H9 (cell line): ENCODE measurements at regions not wholly inside any gene's neighbourhood (a gene's known extent, or its start where the extent isn't known, plus 50 kb on each side); places are given as distances from the start of the nearest gene placed in this dataset.

ENCODE experiments used
- DNase-seq: peaks from one replicate; pipeline ENCODE4 v3.0.0-alpha.2; 2017
- H2AFZ ChIP-seq: one replicate; pipeline ENCODE4 v1.6.1; 2013; ENCODE audit warnings: mild to moderate bottlenecking, low read length, control low read depth, moderate library complexity
- H2AK5ac ChIP-seq: 2 replicates; pipeline ENCODE4 v1.6.1; 2013; ENCODE audit warnings: low read length, control low read depth, mixed read lengths; ENCODE audit not compliant: insufficient read length
- H2BK120ac ChIP-seq: one replicate; pipeline ENCODE4 v1.6.1; 2013; ENCODE audit warnings: low read depth, mild to moderate bottlenecking, low read length, control low read depth, inconsistent platforms; ENCODE audit not compliant: poor library complexity, severe bottlenecking
- H2BK12ac ChIP-seq: 2 replicates; pipeline ENCODE4 v1.6.1; 2013; ENCODE audit warnings: low read length, control low read depth, mixed read lengths, low read depth; ENCODE audit not compliant: insufficient read length
- H2BK15ac ChIP-seq: 2 replicates; pipeline ENCODE4 v1.6.1; 2013; ENCODE audit warnings: low read depth, low read length, control low read depth
- H2BK20ac ChIP-seq: one replicate; pipeline ENCODE4 v1.6.1; 2013; ENCODE audit warnings: low read depth, mild to moderate bottlenecking, low read length, control low read depth, inconsistent platforms; ENCODE audit not compliant: poor library complexity, severe bottlenecking
- H2BK5ac ChIP-seq: 2 replicates; pipeline ENCODE4 v1.6.1; 2013; ENCODE audit warnings: low read length, control low read depth, mixed read lengths; ENCODE audit not compliant: insufficient read length
- H3K14ac ChIP-seq: 2 replicates; pipeline ENCODE4 v1.6.1; 2013; ENCODE audit warnings: low read length, control low read depth; ENCODE audit not compliant: insufficient read depth
- H3K18ac ChIP-seq: 2 replicates; pipeline ENCODE4 v1.6.1; 2013; ENCODE audit warnings: low read depth, mild to moderate bottlenecking, mixed read lengths, low read length, control low read depth; ENCODE audit not compliant: insufficient read length
- H3K23ac ChIP-seq: 2 replicates; pipeline ENCODE4 v1.6.1; 2013; ENCODE audit warnings: low read length, control low read depth, mixed read lengths, low read depth; ENCODE audit not compliant: insufficient read length
- H3K23me2 ChIP-seq: 2 replicates; pipeline ENCODE4 v1.6.1; 2013; ENCODE audit warnings: low read depth, mild to moderate bottlenecking, mixed read lengths, low read length, control low read depth; ENCODE audit not compliant: insufficient read length, poor library complexity, severe bottlenecking
- H3K27ac ChIP-seq: 2 replicates; pipeline ENCODE4 v1.5.1; 2013; ENCODE audit warnings: low read length, control low read depth, mixed read lengths, low read depth; ENCODE audit not compliant: insufficient read length
- H3K27me3 ChIP-seq: 2 replicates; pipeline ENCODE4 v1.6.1; 2013; ENCODE audit warnings: low read length, control low read depth, inconsistent platforms; ENCODE audit not compliant: insufficient read depth
- H3K4ac ChIP-seq: 2 replicates; pipeline ENCODE4 v1.6.1; 2013; ENCODE audit warnings: low read depth, mild to moderate bottlenecking, control low read depth, inconsistent platforms, low read length, moderate library complexity
- H3K4me1 ChIP-seq: 2 replicates; pipeline ENCODE4 v1.6.1; 2013; ENCODE audit warnings: low read length, control low read depth, inconsistent platforms; ENCODE audit not compliant: insufficient read depth
- H3K4me2 ChIP-seq: 2 replicates; pipeline ENCODE4 v1.6.1; 2013; ENCODE audit warnings: low read length, control low read depth, mixed read lengths; ENCODE audit not compliant: insufficient read length, insufficient read depth
- H3K56ac ChIP-seq: 2 replicates; pipeline ENCODE4 v1.6.1; 2013; ENCODE audit warnings: low read depth, mild to moderate bottlenecking, mixed read lengths, low read length, control low read depth; ENCODE audit not compliant: insufficient read length
- H3K79me1 ChIP-seq: 2 replicates; pipeline ENCODE4 v1.6.1; 2013; ENCODE audit warnings: low read depth, mild to moderate bottlenecking, moderate library complexity, low read length, control low read depth, inconsistent platforms; ENCODE audit not compliant: insufficient read depth, poor library complexity, severe bottlenecking
- H3K79me2 ChIP-seq: 2 replicates; pipeline ENCODE4 v1.6.1; 2013; ENCODE audit warnings: low read length, control low read depth, inconsistent platforms; ENCODE audit not compliant: insufficient read depth
- H3K9ac ChIP-seq: 2 replicates; pipeline ENCODE4 v1.6.1; 2013; ENCODE audit warnings: low read length, control low read depth, mixed read lengths; ENCODE audit not compliant: insufficient read length; ENCODE audit errors: extremely low read depth
- H3K9me3 ChIP-seq: one replicate; pipeline ENCODE4 v1.6.1; 2013; ENCODE audit warnings: low read depth, low read length, inconsistent platforms; ENCODE audit not compliant: control insufficient read depth
- H3T11ph ChIP-seq: one replicate; pipeline ENCODE4 v1.6.1; 2013; ENCODE audit warnings: mild to moderate bottlenecking, low read length, control low read depth, inconsistent platforms
- H4K20me1 ChIP-seq: one replicate; pipeline ENCODE4 v1.6.1; 2013; ENCODE audit not compliant: control insufficient read depth, insufficient read length, insufficient read depth
- H4K5ac ChIP-seq: 2 replicates; pipeline ENCODE4 v1.6.1; 2013; ENCODE audit warnings: low read depth, mild to moderate bottlenecking, mixed read lengths, low read length, control low read depth; ENCODE audit not compliant: insufficient read length
- H4K8ac ChIP-seq: replicated peaks from 2 replicates; pipeline ENCODE4 v1.6.1; 2013; ENCODE audit warnings: low read length, control low read depth, mixed read lengths, low read depth; ENCODE audit not compliant: insufficient read length
- H4K91ac ChIP-seq: 2 replicates; pipeline ENCODE4 v1.6.1; 2013; ENCODE audit warnings: low read depth, mild to moderate bottlenecking, moderate library complexity, mixed read lengths, low read length, control low read depth; ENCODE audit not compliant: insufficient read length
- H3K27ac Mint-ChIP-seq, 3 experiments: 2 replicates in 2 of 3; 3 replicates in 1 of 3; pipeline ENCODE4 v1.8.0; 2020 to 2021; ENCODE audit warnings: mixed read lengths in 3 of 3, mild to moderate bottlenecking in 1 of 3, moderate library complexity in 1 of 3
- H3K27me3 Mint-ChIP-seq: 2 replicates; pipeline ENCODE4 v1.8.0; 2021; ENCODE audit warnings: low read depth, mild to moderate bottlenecking, moderate library complexity, mixed read lengths
- H3K36me3 Mint-ChIP-seq, 3 experiments: 2 replicates in 2 of 3; 3 replicates in 1 of 3; pipeline ENCODE4 v1.8.0; 2020 to 2021; ENCODE audit warnings: low read depth in 3 of 3, mixed read lengths in 3 of 3; ENCODE audit not compliant: insufficient read depth in 1 of 3
- H3K4me1 Mint-ChIP-seq, 2 experiments: 2 replicates each; pipeline ENCODE4 v1.8.0; 2020; ENCODE audit warnings: mixed read lengths in 2 of 2
- H3K4me3 Mint-ChIP-seq, 2 experiments: 2 replicates in 1 of 2; 3 replicates in 1 of 2; pipeline ENCODE4 v1.8.0; 2020 to 2021; ENCODE audit warnings: mild to moderate bottlenecking in 2 of 2, mixed read lengths in 2 of 2, moderate library complexity in 1 of 2
- H3K9me3 Mint-ChIP-seq, 2 experiments: 2 replicates in 1 of 2; 3 replicates in 1 of 2; pipeline ENCODE4 v1.8.0; 2020; ENCODE audit warnings: mild to moderate bottlenecking in 2 of 2, mixed read lengths in 2 of 2, moderate library complexity in 1 of 2
- CTCF ChIP-seq: fragments of 200-600 bp; sonication (generic); conservative IDR thresholded peaks from 3 replicates; pipeline ENCODE4 v1.8.0; 2021; ENCODE audit warnings: antibody characterized with exemption, mild to moderate bottlenecking
- WGBS: extraction: QIAGEN DNeasy Blood & Tissue Kit; methylation state at CpG from one replicate; pipeline ENCODE4 v1.1.7; 2013; ENCODE audit warnings: missing lambda C conversion rate, low lambda C conversion rate, mixed read lengths; ENCODE audit not compliant: insufficient read length; ENCODE audit errors: extremely low coverage; 5-methylcytosine and 5-hydroxymethylcytosine counted together

DNA sequence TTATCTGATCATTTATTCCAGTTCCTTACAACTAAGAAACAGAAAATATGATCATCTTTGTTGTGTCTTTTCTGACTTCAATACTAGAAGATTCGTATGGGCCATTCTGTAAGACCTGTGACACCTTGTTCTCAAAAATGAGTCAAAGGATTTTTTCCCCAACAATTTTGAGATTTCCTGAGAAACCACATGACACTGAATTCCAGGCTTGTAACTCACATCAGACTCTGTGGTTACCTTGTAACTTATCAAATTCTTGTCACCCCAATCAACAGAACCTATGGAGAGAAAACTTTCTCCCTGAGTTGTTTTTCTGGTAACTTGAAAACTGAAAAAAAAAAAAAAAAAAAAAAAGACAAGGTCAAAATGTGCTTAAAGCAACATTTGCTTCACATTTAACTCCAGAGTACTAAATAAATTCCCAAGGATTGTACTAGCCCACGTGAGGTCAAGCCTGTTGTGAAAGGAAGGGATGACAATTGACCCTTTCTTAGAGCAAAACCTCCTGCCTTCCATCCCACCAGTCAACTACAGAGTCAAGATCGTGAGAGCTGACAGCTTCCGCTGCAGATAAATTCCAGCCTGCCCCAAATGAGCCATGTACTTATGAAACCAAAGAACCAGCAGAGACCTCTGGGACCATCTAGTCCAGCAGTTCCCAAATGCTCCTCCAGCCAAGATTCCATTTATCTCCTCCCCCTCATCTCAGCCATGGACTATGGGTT, 140.3 kb downstream of the TBX18 start:
- H4K20me1 ChIP-seq: no peaks in the 10 kb centered on the region
- H4K91ac ChIP-seq: no peak overlapping the region
- H3K23me2 ChIP-seq: no peaks in the 10 kb centered on the region
- H3K18ac ChIP-seq: no peak overlapping the region
- no peak overlapping the region for H2BK20ac ChIP-seq
- H3K23ac ChIP-seq: no peak overlapping the region
- no peak overlapping the region for H4K5ac ChIP-seq
- no peaks in the 10 kb centered on the region for H3K27me3 ChIP-seq
- no peak overlapping the region for H3K27ac ChIP-seq
- TF ChIP-seq CTCF: no peak
- H3K14ac ChIP-seq: no peak overlapping the region
- no peaks in the 10 kb centered on the region for H3K27me3 Mint-ChIP-seq
- no peaks in the 10 kb centered on the region for H3K79me1 ChIP-seq
- H3K4ac ChIP-seq: no peak overlapping the region
- H3K9ac ChIP-seq: no peak overlapping the region
- peak overlapping the region; percentile 62 for H2BK12ac ChIP-seq
- no peak overlapping the region for H2BK5ac ChIP-seq
- H3K4me3 Mint-ChIP-seq: no peak overlapping the region
- H2BK120ac ChIP-seq: no peak overlapping the region
- H3K36me3 Mint-ChIP-seq: no peaks in the 10 kb centered on the region; a peak in 1 of 7 replicates
- H2AK5ac ChIP-seq: no peak overlapping the region
- no peak overlapping the region for H3K27ac Mint-ChIP-seq
- no peak overlapping the region for H3K4me2 ChIP-seq
- no peaks in the 10 kb centered on the region for H3K9me3 ChIP-seq
- no peak overlapping the region for H2BK15ac ChIP-seq
- H3K4me1 ChIP-seq: no peaks in the 10 kb centered on the region
- H3K79me2 ChIP-seq: no peaks in the 10 kb centered on the region
- H2AFZ ChIP-seq: no peak overlapping the region
- H3T11ph ChIP-seq: no peak overlapping the region
- peaks cover 3 to 6% of the 10 kb centered on the region in 2 experiments; a peak in 3 of 5 replicates for H3K9me3 Mint-ChIP-seq
- H4K8ac ChIP-seq: no peak overlapping the region
- no peak overlapping the region for H3K56ac ChIP-seq
- no peak for DNase-seq
- no CpG with 5 or more reads among the region's 4 CpGs for WGBS
- peaks cover 3 to 11% of the 10 kb centered on the region in 2 experiments for H3K4me1 Mint-ChIP-seq
